H9 (cell line): ENCODE measurements at regions not wholly inside any gene's neighbourhood (a gene's known extent, or its start where the extent isn't known, plus 50 kb on each side); places are given as distances from the start of the nearest gene placed in this dataset.

ENCODE experiments used
- DNase-seq: peaks from one replicate; pipeline ENCODE4 v3.0.0-alpha.2; 2017
- H2AFZ ChIP-seq: one replicate; pipeline ENCODE4 v1.6.1; 2013; ENCODE audit warnings: mild to moderate bottlenecking, low read length, control low read depth, moderate library complexity
- H2AK5ac ChIP-seq: 2 replicates; pipeline ENCODE4 v1.6.1; 2013; ENCODE audit warnings: low read length, control low read depth, mixed read lengths; ENCODE audit not compliant: insufficient read length
- H2BK120ac ChIP-seq: one replicate; pipeline ENCODE4 v1.6.1; 2013; ENCODE audit warnings: low read depth, mild to moderate bottlenecking, low read length, control low read depth, inconsistent platforms; ENCODE audit not compliant: poor library complexity, severe bottlenecking
- H2BK12ac ChIP-seq: 2 replicates; pipeline ENCODE4 v1.6.1; 2013; ENCODE audit warnings: low read length, control low read depth, mixed read lengths, low read depth; ENCODE audit not compliant: insufficient read length
- H2BK15ac ChIP-seq: 2 replicates; pipeline ENCODE4 v1.6.1; 2013; ENCODE audit warnings: low read depth, low read length, control low read depth
- H2BK20ac ChIP-seq: one replicate; pipeline ENCODE4 v1.6.1; 2013; ENCODE audit warnings: low read depth, mild to moderate bottlenecking, low read length, control low read depth, inconsistent platforms; ENCODE audit not compliant: poor library complexity, severe bottlenecking
- H2BK5ac ChIP-seq: 2 replicates; pipeline ENCODE4 v1.6.1; 2013; ENCODE audit warnings: low read length, control low read depth, mixed read lengths; ENCODE audit not compliant: insufficient read length
- H3K14ac ChIP-seq: 2 replicates; pipeline ENCODE4 v1.6.1; 2013; ENCODE audit warnings: low read length, control low read depth; ENCODE audit not compliant: insufficient read depth
- H3K18ac ChIP-seq: 2 replicates; pipeline ENCODE4 v1.6.1; 2013; ENCODE audit warnings: low read depth, mild to moderate bottlenecking, mixed read lengths, low read length, control low read depth; ENCODE audit not compliant: insufficient read length
- H3K23ac ChIP-seq: 2 replicates; pipeline ENCODE4 v1.6.1; 2013; ENCODE audit warnings: low read length, control low read depth, mixed read lengths, low read depth; ENCODE audit not compliant: insufficient read length
- H3K23me2 ChIP-seq: 2 replicates; pipeline ENCODE4 v1.6.1; 2013; ENCODE audit warnings: low read depth, mild to moderate bottlenecking, mixed read lengths, low read length, control low read depth; ENCODE audit not compliant: insufficient read length, poor library complexity, severe bottlenecking
- H3K27ac ChIP-seq: 2 replicates; pipeline ENCODE4 v1.5.1; 2013; ENCODE audit warnings: low read length, control low read depth, mixed read lengths, low read depth; ENCODE audit not compliant: insufficient read length
- H3K27me3 ChIP-seq: 2 replicates; pipeline ENCODE4 v1.6.1; 2013; ENCODE audit warnings: low read length, control low read depth, inconsistent platforms; ENCODE audit not compliant: insufficient read depth
- H3K4ac ChIP-seq: 2 replicates; pipeline ENCODE4 v1.6.1; 2013; ENCODE audit warnings: low read depth, mild to moderate bottlenecking, control low read depth, inconsistent platforms, low read length, moderate library complexity
- H3K4me1 ChIP-seq: 2 replicates; pipeline ENCODE4 v1.6.1; 2013; ENCODE audit warnings: low read length, control low read depth, inconsistent platforms; ENCODE audit not compliant: insufficient read depth
- H3K4me2 ChIP-seq: 2 replicates; pipeline ENCODE4 v1.6.1; 2013; ENCODE audit warnings: low read length, control low read depth, mixed read lengths; ENCODE audit not compliant: insufficient read length, insufficient read depth
- H3K56ac ChIP-seq: 2 replicates; pipeline ENCODE4 v1.6.1; 2013; ENCODE audit warnings: low read depth, mild to moderate bottlenecking, mixed read lengths, low read length, control low read depth; ENCODE audit not compliant: insufficient read length
- H3K79me1 ChIP-seq: 2 replicates; pipeline ENCODE4 v1.6.1; 2013; ENCODE audit warnings: low read depth, mild to moderate bottlenecking, moderate library complexity, low read length, control low read depth, inconsistent platforms; ENCODE audit not compliant: insufficient read depth, poor library complexity, severe bottlenecking
- H3K79me2 ChIP-seq: 2 replicates; pipeline ENCODE4 v1.6.1; 2013; ENCODE audit warnings: low read length, control low read depth, inconsistent platforms; ENCODE audit not compliant: insufficient read depth
- H3K9ac ChIP-seq: 2 replicates; pipeline ENCODE4 v1.6.1; 2013; ENCODE audit warnings: low read length, control low read depth, mixed read lengths; ENCODE audit not compliant: insufficient read length; ENCODE audit errors: extremely low read depth
- H3K9me3 ChIP-seq: one replicate; pipeline ENCODE4 v1.6.1; 2013; ENCODE audit warnings: low read depth, low read length, inconsistent platforms; ENCODE audit not compliant: control insufficient read depth
- H3T11ph ChIP-seq: one replicate; pipeline ENCODE4 v1.6.1; 2013; ENCODE audit warnings: mild to moderate bottlenecking, low read length, control low read depth, inconsistent platforms
- H4K20me1 ChIP-seq: one replicate; pipeline ENCODE4 v1.6.1; 2013; ENCODE audit not compliant: control insufficient read depth, insufficient read length, insufficient read depth
- H4K5ac ChIP-seq: 2 replicates; pipeline ENCODE4 v1.6.1; 2013; ENCODE audit warnings: low read depth, mild to moderate bottlenecking, mixed read lengths, low read length, control low read depth; ENCODE audit not compliant: insufficient read length
- H4K8ac ChIP-seq: replicated peaks from 2 replicates; pipeline ENCODE4 v1.6.1; 2013; ENCODE audit warnings: low read length, control low read depth, mixed read lengths, low read depth; ENCODE audit not compliant: insufficient read length
- H4K91ac ChIP-seq: 2 replicates; pipeline ENCODE4 v1.6.1; 2013; ENCODE audit warnings: low read depth, mild to moderate bottlenecking, moderate library complexity, mixed read lengths, low read length, control low read depth; ENCODE audit not compliant: insufficient read length
- H3K27ac Mint-ChIP-seq, 3 experiments: 2 replicates in 2 of 3; 3 replicates in 1 of 3; pipeline ENCODE4 v1.8.0; 2020 to 2021; ENCODE audit warnings: mixed read lengths in 3 of 3, mild to moderate bottlenecking in 1 of 3, moderate library complexity in 1 of 3
- H3K27me3 Mint-ChIP-seq: 2 replicates; pipeline ENCODE4 v1.8.0; 2021; ENCODE audit warnings: low read depth, mild to moderate bottlenecking, moderate library complexity, mixed read lengths
- H3K36me3 Mint-ChIP-seq, 3 experiments: 2 replicates in 2 of 3; 3 replicates in 1 of 3; pipeline ENCODE4 v1.8.0; 2020 to 2021; ENCODE audit warnings: low read depth in 3 of 3, mixed read lengths in 3 of 3; ENCODE audit not compliant: insufficient read depth in 1 of 3
- H3K4me1 Mint-ChIP-seq, 2 experiments: 2 replicates each; pipeline ENCODE4 v1.8.0; 2020; ENCODE audit warnings: mixed read lengths in 2 of 2
- H3K4me3 Mint-ChIP-seq, 2 experiments: 2 replicates in 1 of 2; 3 replicates in 1 of 2; pipeline ENCODE4 v1.8.0; 2020 to 2021; ENCODE audit warnings: mild to moderate bottlenecking in 2 of 2, mixed read lengths in 2 of 2, moderate library complexity in 1 of 2
- H3K9me3 Mint-ChIP-seq, 2 experiments: 2 replicates in 1 of 2; 3 replicates in 1 of 2; pipeline ENCODE4 v1.8.0; 2020; ENCODE audit warnings: mild to moderate bottlenecking in 2 of 2, mixed read lengths in 2 of 2, moderate library complexity in 1 of 2
- CTCF ChIP-seq: fragments of 200-600 bp; sonication (generic); conservative IDR thresholded peaks from 3 replicates; pipeline ENCODE4 v1.8.0; 2021; ENCODE audit warnings: antibody characterized with exemption, mild to moderate bottlenecking
- whole genome bisulfite sequencing: extraction: QIAGEN DNeasy Blood & Tissue Kit; methylation state at CpG from one replicate; pipeline ENCODE4 v1.1.7; 2013; ENCODE audit warnings: missing lambda C conversion rate, low lambda C conversion rate, mixed read lengths; ENCODE audit not compliant: insufficient read length; ENCODE audit errors: extremely low coverage; 5-methylcytosine and 5-hydroxymethylcytosine counted together

DNA sequence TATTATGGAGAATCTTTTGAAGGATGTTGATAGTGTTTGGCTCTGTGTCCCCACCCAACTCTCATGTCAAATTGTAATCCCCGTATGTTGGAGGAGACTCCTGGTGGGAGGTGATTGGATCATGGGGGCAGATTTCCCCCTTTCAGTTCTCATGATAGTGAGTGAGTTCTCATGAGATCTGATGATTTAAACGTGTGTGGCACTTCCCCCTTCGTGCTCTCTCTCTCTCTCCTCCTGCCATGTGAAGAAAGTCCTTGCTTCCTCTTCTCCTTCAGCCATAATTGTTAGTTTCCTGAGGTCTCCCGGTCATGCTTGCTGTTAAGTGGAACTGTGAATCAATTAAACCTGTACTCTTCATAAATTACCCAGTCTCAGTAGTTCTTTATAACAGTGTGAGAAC is 166.1 kb upstream of the NUDT6 start:
- no peak overlapping the region for H2BK12ac ChIP-seq
- H3K9ac ChIP-seq, result no peak overlapping the region
- no peak overlapping the region for H3K4me3 Mint-ChIP-seq
- WGBS, result no CpG with 5 or more reads among the region's 4 CpGs
- H2AK5ac ChIP-seq, result no peak overlapping the region
- H3K79me1 ChIP-seq, result no peaks in the 10 kb centered on the region
- no peak overlapping the region for H3T11ph ChIP-seq
- no peak overlapping the region for H3K14ac ChIP-seq
- H2BK20ac ChIP-seq, result no peak overlapping the region
- no peak overlapping the region for H2BK5ac ChIP-seq
- H4K8ac ChIP-seq, result no peak overlapping the region
- no peaks in the 10 kb centered on the region for H3K4me1 Mint-ChIP-seq
- no peak for DNase-seq
- H3K9me3 ChIP-seq, result no peaks in the 10 kb centered on the region
- no peak overlapping the region for H2BK120ac ChIP-seq
- H3K56ac ChIP-seq, result no peak overlapping the region
- H3K23me2 ChIP-seq, result no peaks in the 10 kb centered on the region
- no peak overlapping the region for H3K27ac ChIP-seq
- no peaks in the 10 kb centered on the region for H3K9me3 Mint-ChIP-seq
- H3K27me3 ChIP-seq, result no peaks in the 10 kb centered on the region
- H4K5ac ChIP-seq, result no peak overlapping the region
- no peak overlapping the region for H3K18ac ChIP-seq
- H2BK15ac ChIP-seq, result no peak overlapping the region
- no peak for TF ChIP-seq CTCF
- H3K4ac ChIP-seq, result no peak overlapping the region
- peaks cover 21 to 25% (median 24%) of the 10 kb centered on the region in 3 experiments for H3K36me3 Mint-ChIP-seq
- H4K91ac ChIP-seq, result no peak overlapping the region
- H3K4me1 ChIP-seq, result no peaks in the 10 kb centered on the region; the same call in 1 of the 2 replicates
- 0 out of 7 replicates have a peak overlapping the region, but pooled peaks of 1 of the 3 experiments have one; percentile 29 for H3K27ac Mint-ChIP-seq
- H2AFZ ChIP-seq, result no peak overlapping the region
- H4K20me1 ChIP-seq, result no peaks in the 10 kb centered on the region
- H3K27me3 Mint-ChIP-seq, result no peaks in the 10 kb centered on the region
- no peak overlapping the region for H3K4me2 ChIP-seq
- H3K79me2 ChIP-seq, result no peaks in the 10 kb centered on the region
- H3K23ac ChIP-seq, result no peak overlapping the region
